NCI-H1092 treated with DMSO at 0.1 percent for 48 hours (cell line): ENCODE measurements at regions not wholly inside any gene's neighbourhood (a gene's known extent, or its start where the extent isn't known, plus 50 kb on each side); places are given as distances from the start of the nearest gene placed in this dataset.
"Not testable (repeated sequence)": the region's sequence is repeated elsewhere in the genome, so short reads cannot be mapped to it uniquely, and the experiment has no call there.

Experiments used
- DNase-seq: peaks from one replicate; lab custom pipeline; 2025; lab: John Stamatoyannopoulos, UW

- not testable (repeated sequence) for DNase-seq
Measured at GRCh38 chr5:67757771-67758170, 457.8 kb upstream of the PIK3R1 start.

GRCh38 chr5:67752357-67752708, 463.2 kb upstream of the PIK3R1 start:
- no peak for DNase-seq

DNA sequence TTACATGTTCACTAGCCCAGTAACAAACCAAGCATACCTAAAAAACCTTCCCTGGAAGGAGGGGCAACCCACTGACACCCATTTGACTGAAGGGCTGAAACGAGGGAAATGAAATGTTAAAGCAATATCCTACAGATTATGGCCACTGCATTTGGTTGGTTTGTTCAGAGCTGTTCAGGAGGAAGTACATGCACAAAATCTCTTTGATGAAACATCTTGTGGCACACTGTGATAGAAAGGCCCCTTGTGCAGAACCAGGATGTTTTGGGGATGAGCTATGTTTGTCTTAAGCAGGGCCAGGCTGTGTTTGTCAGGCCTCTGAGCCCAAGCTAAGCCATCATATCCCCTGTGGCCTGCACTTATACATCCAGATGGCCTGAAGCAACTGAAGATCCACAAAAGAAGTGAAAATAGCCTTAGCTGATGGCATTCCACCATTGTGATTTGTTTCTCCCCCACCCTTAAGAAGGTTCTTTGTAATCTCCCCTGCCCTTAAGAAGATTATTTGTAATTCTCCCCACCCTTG, 467.3 kb upstream of the PIK3R1 start:
- no peak for DNase-seq

GRCh38 chr5:67747096-67747495, 468.5 kb upstream of the PIK3R1 start:
- DNase-seq, result no peak

- DNase-seq, result not testable (repeated sequence)
Measured at GRCh38 chr5:67746608-67747007, 468.9 kb upstream of the PIK3R1 start.

GRCh38 chr5:67746103-67746502, 469.5 kb upstream of the PIK3R1 start:
- no peak for DNase-seq

DNA sequence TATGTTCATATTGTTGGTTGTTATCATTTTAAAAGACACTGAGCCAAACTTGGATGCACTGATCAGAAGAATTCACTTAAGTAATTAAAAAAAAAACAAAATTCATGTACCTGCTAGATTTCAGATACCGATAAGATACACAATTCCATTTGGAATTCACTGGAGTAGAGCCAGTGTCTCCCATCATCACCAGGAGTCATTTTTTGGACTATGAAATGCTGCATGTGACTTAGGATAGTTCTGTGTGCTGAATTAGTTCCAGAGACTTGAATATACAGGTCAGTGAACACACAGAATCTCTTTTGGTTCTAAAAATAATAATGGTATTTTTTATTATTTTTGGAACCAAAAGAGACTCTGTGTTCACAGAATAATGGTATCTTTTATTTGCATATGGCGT, 482.6 kb upstream of the PIK3R1 start:
- no peak for DNase-seq

DNA sequence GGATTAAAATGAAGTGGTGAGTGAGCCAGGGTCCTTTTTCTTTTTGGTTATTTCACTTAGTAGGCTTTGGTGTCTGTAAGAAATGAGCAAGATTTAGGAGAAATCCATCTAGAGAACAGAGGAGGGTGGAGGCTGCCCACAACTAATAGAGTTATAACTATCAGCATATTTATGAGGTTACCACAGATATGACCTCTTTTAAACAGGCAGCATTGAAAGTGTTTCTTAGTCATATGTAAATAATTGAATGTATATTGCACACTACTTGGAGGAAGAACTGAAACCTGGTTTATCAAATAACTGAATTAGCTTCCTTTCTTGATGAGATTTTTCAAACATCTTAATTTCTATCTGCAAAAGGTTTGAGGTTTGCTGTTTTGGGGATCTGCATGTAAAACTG, 483.1 kb upstream of the PIK3R1 start:
- no peak for DNase-seq

DNA sequence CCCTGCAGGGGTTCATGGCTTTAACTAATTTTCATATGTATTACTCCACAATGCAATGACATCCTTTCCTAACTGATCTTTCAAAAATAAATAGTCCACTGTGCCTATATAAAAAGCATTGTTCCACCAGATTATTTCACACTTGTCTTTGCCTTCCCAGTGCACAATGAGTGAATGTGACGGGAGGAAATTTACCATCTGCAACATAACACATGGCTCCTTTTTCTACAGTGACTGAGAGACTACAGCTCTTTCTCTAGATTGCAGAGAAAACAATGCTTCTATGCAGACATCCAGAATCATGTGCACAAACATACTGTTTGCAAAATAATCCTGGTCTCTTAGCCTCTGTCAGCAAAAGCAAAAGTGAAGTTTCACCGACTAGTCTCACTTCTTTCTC, 483.7 kb upstream of the PIK3R1 start:
- no peak for DNase-seq

DNA sequence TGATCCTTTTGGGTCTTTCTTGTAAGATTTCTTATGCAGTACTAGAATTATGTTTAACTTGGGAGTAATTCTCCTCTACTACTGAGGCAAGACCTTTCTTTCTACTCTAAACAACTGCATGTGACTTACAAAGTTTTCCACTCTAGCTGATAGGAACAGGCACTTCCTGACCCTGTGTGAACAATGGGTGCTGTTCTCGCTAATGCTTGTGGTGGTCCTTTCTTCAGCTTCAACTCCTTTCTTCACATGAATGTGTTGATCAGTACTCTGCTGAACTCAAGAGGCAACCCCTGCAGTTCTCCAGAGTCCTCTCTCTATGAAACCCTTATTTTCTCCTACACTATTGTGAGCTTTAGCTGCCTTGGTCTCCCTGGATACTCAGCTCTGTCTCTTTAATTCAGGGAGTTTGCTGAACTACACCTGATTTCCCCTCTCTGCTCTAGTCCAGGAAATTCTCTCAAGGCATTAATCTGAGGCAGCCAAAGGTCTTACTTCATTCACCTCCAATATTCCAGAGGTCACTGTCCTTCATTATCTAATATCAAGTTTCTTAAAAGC, 484.6 kb upstream of the PIK3R1 start:
- no peak for DNase-seq

- DNase-seq, result no peak
Measured at GRCh38 chr5:67728326-67728890, 487.1 kb upstream of the PIK3R1 start.

DNA sequence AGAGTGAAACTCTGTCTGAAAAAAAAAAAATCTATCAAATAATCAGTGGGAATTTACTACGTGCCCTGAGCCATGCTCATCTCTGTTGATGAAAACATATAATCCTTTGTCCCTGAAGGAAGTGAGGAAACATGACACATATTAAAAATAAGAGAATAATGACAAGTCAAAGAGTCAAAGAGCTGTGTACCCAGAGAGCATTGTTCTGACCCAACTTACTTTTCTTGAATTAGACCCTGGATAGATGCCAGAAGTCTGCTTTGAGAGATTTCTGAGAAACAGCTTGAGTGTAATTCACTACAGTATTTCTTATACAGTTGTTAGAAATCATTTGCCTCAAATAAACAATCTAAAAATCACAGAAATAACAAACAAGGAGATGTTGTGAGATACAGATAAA, 490.0 kb upstream of the PIK3R1 start:
- no peak for DNase-seq

GRCh38 chr5:67724412-67725135, 491.0 kb upstream of the PIK3R1 start:
- no peak for DNase-seq

GRCh38 chr5:67723873-67724272, 491.7 kb upstream of the PIK3R1 start:
- no peak for DNase-seq

- DNase-seq, result not testable (repeated sequence)
Measured at GRCh38 chr5:67722582-67722981, 493.0 kb upstream of the PIK3R1 start.

DNA sequence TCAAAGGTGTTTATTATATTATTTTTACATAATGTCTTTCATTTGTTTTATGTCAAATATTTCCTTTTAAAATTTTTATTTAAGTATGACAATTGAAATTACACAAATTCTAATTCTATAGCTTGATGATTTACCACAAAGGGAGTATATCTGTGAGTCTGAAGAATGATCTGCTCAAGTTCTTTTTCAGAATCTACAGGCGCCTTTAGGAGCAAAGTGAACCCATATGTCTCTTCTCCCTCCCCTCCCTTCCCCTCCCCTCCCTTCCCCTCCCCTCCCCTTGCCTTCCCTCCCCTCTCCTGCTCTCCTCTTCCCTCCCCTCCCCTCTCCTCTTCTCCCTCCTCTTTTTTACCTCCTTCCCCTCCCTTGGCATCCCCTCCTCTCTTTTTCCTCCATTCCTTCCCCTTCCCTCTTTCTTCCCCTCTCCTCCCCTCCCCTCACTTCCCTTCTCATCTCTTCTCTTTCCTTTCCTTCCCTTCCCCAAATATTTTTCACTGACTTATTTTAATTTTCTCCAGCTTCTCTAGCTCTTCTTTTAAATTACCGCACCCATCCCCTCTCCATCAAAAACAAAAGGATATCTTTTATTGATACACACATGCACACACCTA, 495.3 kb upstream of the PIK3R1 start:
- no peak for DNase-seq

GRCh38 chr5:67702008-67702407, 505.4 kb upstream of the CD180 start:
- no peak for DNase-seq

- DNase-seq, result no peak
Measured at GRCh38 chr5:67699560-67699959, 503.0 kb upstream of the CD180 start.

GRCh38 chr5:67696446-67696845, 499.8 kb upstream of the CD180 start:
- no peak for DNase-seq

- DNase-seq, result no peak
Measured at GRCh38 chr5:67695369-67695768, 498.8 kb upstream of the CD180 start.

DNA sequence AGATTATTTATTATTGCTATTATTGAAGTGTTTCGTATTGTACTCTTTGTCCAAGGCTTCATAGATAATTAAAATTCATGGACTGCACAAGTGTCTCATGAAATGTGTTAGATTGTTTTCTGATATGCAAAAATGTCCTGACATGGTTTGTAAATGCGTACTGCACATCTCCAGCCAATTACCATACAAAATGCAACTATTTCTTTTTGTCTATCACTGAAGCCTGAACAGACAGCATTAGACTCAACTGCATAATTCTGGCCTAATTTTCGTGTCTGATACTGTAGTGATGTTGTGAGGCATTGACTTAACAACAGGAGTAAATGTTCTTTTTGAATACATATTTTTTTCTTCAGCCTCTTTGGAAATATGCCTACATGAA, 498.2 kb upstream of the CD180 start:
- no peak for DNase-seq

GRCh38 chr5:67693956-67694809, 497.6 kb upstream of the CD180 start:
- no peak for DNase-seq
